ENCODE measurements at regions not wholly inside any gene's neighbourhood (a gene's known extent, or its start where the extent isn't known, plus 50 kb on each side); places are given as distances from the start of the nearest gene placed in this dataset.
"Not testable (repeated sequence)": the region's sequence is repeated elsewhere in the genome, so short reads cannot be mapped to it uniquely, and the experiment has no call there.

DNA sequence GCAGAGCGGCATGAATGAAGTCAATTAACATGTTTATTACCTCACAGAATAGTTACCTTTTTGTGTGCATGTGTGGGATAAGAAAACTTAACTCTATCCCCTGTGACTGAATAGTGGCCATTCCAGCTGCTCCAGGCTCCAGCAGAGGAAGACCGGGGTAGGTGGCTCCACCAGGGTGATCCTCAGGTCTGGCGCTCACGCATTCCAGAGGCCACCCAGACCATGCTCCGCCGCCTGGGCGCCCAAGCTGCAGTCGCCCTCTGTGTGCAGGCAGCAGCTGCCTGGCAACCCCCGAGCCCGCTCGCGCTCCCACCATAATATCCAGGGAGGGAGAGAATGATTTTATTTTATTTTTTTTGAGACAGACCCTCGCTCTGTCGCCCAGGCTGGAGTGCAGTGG lies 1474.5 kb upstream of the TPTE start:
- not testable (repeated sequence) for H3K79me1 ChIP-seq (ENCODE audit: low read length); H3K18ac ChIP-seq (ENCODE audit: low read length); H4K5ac ChIP-seq (ENCODE audit: low read length); H2AK5ac ChIP-seq (ENCODE audit: low read length); H4K8ac ChIP-seq (ENCODE audit: low read depth, low read length); H2BK120ac ChIP-seq (ENCODE audit: low read depth, low read length); H3K4me1 ChIP-seq (ENCODE audit: control insufficient read depth, low read depth, low read length); H3K4me2 ChIP-seq (ENCODE audit: low read length); DNase-seq; H3K36me3 ChIP-seq (ENCODE audit: control insufficient read depth, insufficient read depth, low read length); H3K9ac ChIP-seq (ENCODE audit: low read length); H3K4ac ChIP-seq (ENCODE audit: low read depth, low read length); H2BK5ac ChIP-seq (ENCODE audit: low read length); H3K56ac ChIP-seq (ENCODE audit: low read length); H3K23ac ChIP-seq (ENCODE audit: low read length); H3K4me3 ChIP-seq (ENCODE audit: low read length); H3K79me2 ChIP-seq (ENCODE audit: control insufficient read depth, insufficient read depth, low read length); H3K27me3 ChIP-seq (ENCODE audit: insufficient read depth, low read length, poor library complexity); H3K27ac ChIP-seq (ENCODE audit: low read depth, low read length); H2BK15ac ChIP-seq (replicated peaks; ENCODE audit: low read depth)
- no CpG with 5 or more reads among the region's 14 CpGs for WGBS (ENCODE audit: extremely low coverage, insufficient coverage, low lambda C conversion rate)

DNA sequence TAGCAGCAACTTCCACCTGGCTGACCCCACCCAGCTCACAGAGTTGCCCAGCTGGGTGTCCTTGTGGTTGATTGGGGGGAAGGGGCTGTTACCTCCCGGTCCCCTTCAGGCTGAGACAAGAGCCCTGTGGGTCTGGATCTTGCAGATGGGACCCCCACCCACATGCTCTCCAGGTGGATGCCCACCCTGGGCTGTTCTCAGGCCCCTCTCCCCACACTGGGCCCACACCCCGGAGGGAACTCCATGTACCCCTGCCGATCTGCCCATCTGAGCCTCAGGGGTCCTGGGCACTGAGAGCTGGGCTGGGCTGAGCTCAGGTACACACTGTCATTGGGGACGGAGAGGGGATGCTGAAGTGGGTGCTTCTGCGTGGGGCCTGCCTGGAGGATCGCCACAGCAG lies 1453.9 kb upstream of the TPTE start:
- H2BK15ac ChIP-seq (replicated peaks; ENCODE audit: low read depth); H4K5ac ChIP-seq (ENCODE audit: low read length); H2BK5ac ChIP-seq (ENCODE audit: low read length); H3K4me2 ChIP-seq (ENCODE audit: low read length); H3K36me3 ChIP-seq (ENCODE audit: control insufficient read depth, insufficient read depth, low read length); H3K4me3 ChIP-seq (ENCODE audit: low read length); H3K9ac ChIP-seq (ENCODE audit: low read length); H2BK120ac ChIP-seq (ENCODE audit: low read depth, low read length); H3K79me1 ChIP-seq (ENCODE audit: low read length); H4K8ac ChIP-seq (ENCODE audit: low read depth, low read length); H3K27ac ChIP-seq (ENCODE audit: low read depth, low read length); H3K56ac ChIP-seq (ENCODE audit: low read length); H3K27me3 ChIP-seq (ENCODE audit: insufficient read depth, low read length, poor library complexity); H2AK5ac ChIP-seq (ENCODE audit: low read length); H3K18ac ChIP-seq (ENCODE audit: low read length); H3K4ac ChIP-seq (ENCODE audit: low read depth, low read length); H3K4me1 ChIP-seq (ENCODE audit: control insufficient read depth, low read depth, low read length); DNase-seq; H3K79me2 ChIP-seq (ENCODE audit: control insufficient read depth, insufficient read depth, low read length); H3K23ac ChIP-seq (ENCODE audit: low read length): not testable (repeated sequence)
- no CpG with 5 or more reads among the region's 6 CpGs for WGBS (ENCODE audit: extremely low coverage, insufficient coverage, low lambda C conversion rate)

DNA sequence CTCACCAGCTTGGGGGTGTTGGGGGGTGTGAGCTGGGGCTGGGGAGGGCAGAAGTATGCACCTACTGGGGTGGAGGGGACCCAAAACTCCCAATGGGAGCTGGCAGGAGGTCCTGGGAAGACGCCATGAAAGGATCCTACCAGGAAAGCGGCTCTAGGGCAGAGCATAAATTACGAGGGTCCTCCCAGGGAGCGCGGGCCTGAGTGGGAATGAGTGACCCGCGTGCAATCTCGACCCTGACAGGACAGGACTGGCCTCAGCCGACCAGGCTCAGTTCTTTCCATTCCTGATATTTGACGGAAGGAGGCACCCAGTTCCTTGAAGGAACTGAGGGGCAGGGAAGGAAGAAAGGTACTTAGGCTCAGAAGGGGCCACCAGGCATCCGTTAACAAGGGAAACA lies 1452.8 kb upstream of the TPTE start:
- H3K18ac ChIP-seq (ENCODE audit: low read length); H3K4me3 ChIP-seq (ENCODE audit: low read length); H3K27me3 ChIP-seq (ENCODE audit: insufficient read depth, low read length, poor library complexity); DNase-seq; H3K56ac ChIP-seq (ENCODE audit: low read length); H3K79me2 ChIP-seq (ENCODE audit: control insufficient read depth, insufficient read depth, low read length); H2BK15ac ChIP-seq (replicated peaks; ENCODE audit: low read depth); H3K4me2 ChIP-seq (ENCODE audit: low read length); H3K27ac ChIP-seq (ENCODE audit: low read depth, low read length); H2BK5ac ChIP-seq (ENCODE audit: low read length); H3K9ac ChIP-seq (ENCODE audit: low read length); H2BK120ac ChIP-seq (ENCODE audit: low read depth, low read length); H3K23ac ChIP-seq (ENCODE audit: low read length); H3K4ac ChIP-seq (ENCODE audit: low read depth, low read length); H4K5ac ChIP-seq (ENCODE audit: low read length); H3K79me1 ChIP-seq (ENCODE audit: low read length); H3K4me1 ChIP-seq (ENCODE audit: control insufficient read depth, low read depth, low read length); H3K36me3 ChIP-seq (ENCODE audit: control insufficient read depth, insufficient read depth, low read length); H4K8ac ChIP-seq (ENCODE audit: low read depth, low read length); H2AK5ac ChIP-seq (ENCODE audit: low read length): not testable (repeated sequence)
- WGBS (ENCODE audit: extremely low coverage, insufficient coverage, low lambda C conversion rate): no CpG with 5 or more reads among the region's 11 CpGs

DNA sequence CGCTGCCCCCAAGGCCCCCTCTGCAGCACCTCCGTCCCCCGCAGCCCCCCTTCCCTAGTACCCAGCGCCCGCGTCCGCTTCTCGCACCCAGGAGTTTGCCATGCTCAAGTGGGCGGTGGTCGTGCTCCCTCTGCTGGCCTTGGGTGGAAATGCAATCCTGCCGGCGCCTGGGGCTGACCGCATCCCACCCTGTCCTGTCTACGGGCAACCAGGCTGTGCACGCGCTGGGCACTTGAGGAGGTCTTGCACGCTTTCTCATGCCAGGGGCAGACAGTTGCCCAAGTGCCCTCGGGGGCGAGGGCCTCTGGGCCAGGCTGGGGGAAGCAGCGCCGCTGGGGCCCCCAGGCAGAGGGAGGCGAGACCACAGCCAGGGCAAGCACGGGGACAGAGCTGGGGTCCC lies 1450.7 kb upstream of the TPTE start:
- H3K4me2 ChIP-seq (ENCODE audit: low read length); H4K8ac ChIP-seq (ENCODE audit: low read depth, low read length); H3K27ac ChIP-seq (ENCODE audit: low read depth, low read length); H3K18ac ChIP-seq (ENCODE audit: low read length); H4K5ac ChIP-seq (ENCODE audit: low read length); H3K4ac ChIP-seq (ENCODE audit: low read depth, low read length); H3K4me3 ChIP-seq (ENCODE audit: low read length); H3K9ac ChIP-seq (ENCODE audit: low read length); H3K27me3 ChIP-seq (ENCODE audit: insufficient read depth, low read length, poor library complexity); H3K56ac ChIP-seq (ENCODE audit: low read length); H2AK5ac ChIP-seq (ENCODE audit: low read length); H3K36me3 ChIP-seq (ENCODE audit: control insufficient read depth, insufficient read depth, low read length); H2BK5ac ChIP-seq (ENCODE audit: low read length); H3K23ac ChIP-seq (ENCODE audit: low read length); H2BK15ac ChIP-seq (replicated peaks; ENCODE audit: low read depth); H2BK120ac ChIP-seq (ENCODE audit: low read depth, low read length); H3K79me2 ChIP-seq (ENCODE audit: control insufficient read depth, insufficient read depth, low read length); H3K4me1 ChIP-seq (ENCODE audit: control insufficient read depth, low read depth, low read length); DNase-seq; H3K79me1 ChIP-seq (ENCODE audit: low read length): not testable (repeated sequence)
- no CpG with 5 or more reads among the region's 23 CpGs for WGBS (ENCODE audit: extremely low coverage, insufficient coverage, low lambda C conversion rate)

DNA sequence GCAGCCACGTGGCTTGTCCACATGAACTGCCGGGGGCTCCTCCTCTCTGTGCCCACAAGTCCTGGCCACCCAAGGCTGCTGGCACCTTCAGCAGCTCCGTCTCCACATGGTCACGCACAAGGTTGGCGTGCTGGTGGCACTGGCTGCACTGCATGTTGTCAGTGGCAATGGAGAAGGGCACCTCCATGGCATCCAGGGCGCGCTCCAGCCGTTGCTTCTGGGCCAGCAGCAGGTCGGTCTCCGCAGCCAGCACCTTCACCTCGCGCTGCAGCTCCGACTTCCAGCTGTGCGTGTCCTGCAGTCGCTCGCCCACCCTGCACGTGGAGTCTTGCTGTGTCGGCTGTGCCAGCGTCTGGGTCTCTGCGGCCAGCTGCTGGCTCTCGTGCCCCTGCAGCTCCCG lies 1448.4 kb upstream of the TPTE start:
- not testable (repeated sequence) for H3K18ac ChIP-seq (ENCODE audit: low read length); H2AK5ac ChIP-seq (ENCODE audit: low read length); H3K36me3 ChIP-seq (ENCODE audit: control insufficient read depth, insufficient read depth, low read length); H3K4me2 ChIP-seq (ENCODE audit: low read length); H4K8ac ChIP-seq (ENCODE audit: low read depth, low read length); H4K5ac ChIP-seq (ENCODE audit: low read length); H2BK5ac ChIP-seq (ENCODE audit: low read length); H3K27me3 ChIP-seq (ENCODE audit: insufficient read depth, low read length, poor library complexity); H3K23ac ChIP-seq (ENCODE audit: low read length); H3K4me3 ChIP-seq (ENCODE audit: low read length); H3K79me2 ChIP-seq (ENCODE audit: control insufficient read depth, insufficient read depth, low read length); H3K9ac ChIP-seq (ENCODE audit: low read length); H3K4ac ChIP-seq (ENCODE audit: low read depth, low read length); H3K56ac ChIP-seq (ENCODE audit: low read length); H3K79me1 ChIP-seq (ENCODE audit: low read length); DNase-seq; H3K4me1 ChIP-seq (ENCODE audit: control insufficient read depth, low read depth, low read length); H2BK15ac ChIP-seq (replicated peaks; ENCODE audit: low read depth); H3K27ac ChIP-seq (ENCODE audit: low read depth, low read length); H2BK120ac ChIP-seq (ENCODE audit: low read depth, low read length)
- WGBS (ENCODE audit: extremely low coverage, insufficient coverage, low lambda C conversion rate): no CpG with 5 or more reads among the region's 22 CpGs

DNA sequence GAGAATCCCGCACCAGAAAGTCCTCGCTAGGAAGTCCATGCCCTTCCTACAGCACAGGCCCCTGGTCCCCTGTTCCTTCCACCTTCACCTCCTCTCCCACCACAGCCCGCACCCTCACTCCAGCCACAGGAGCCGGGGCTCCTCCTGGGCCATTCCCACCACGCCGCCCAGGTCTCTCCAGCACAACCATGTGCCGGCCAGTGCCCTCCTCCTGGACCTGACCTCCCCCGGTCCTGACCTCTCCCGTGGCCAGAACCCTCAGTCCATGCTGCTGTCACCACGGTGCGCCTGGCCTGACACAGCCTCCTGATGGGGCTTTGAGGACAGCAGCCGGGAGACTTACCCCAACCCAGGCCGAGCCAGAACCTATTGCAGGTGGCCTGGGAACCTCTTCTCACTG lies 1446.6 kb upstream of the TPTE start:
- not testable (repeated sequence) for DNase-seq; H2AK5ac ChIP-seq (ENCODE audit: low read length); H2BK15ac ChIP-seq (replicated peaks; ENCODE audit: low read depth); H4K8ac ChIP-seq (ENCODE audit: low read depth, low read length); H3K18ac ChIP-seq (ENCODE audit: low read length); H3K4me3 ChIP-seq (ENCODE audit: low read length); H3K79me2 ChIP-seq (ENCODE audit: control insufficient read depth, insufficient read depth, low read length); H3K36me3 ChIP-seq (ENCODE audit: control insufficient read depth, insufficient read depth, low read length); H3K9ac ChIP-seq (ENCODE audit: low read length); H3K23ac ChIP-seq (ENCODE audit: low read length); H4K5ac ChIP-seq (ENCODE audit: low read length); H3K4ac ChIP-seq (ENCODE audit: low read depth, low read length); H3K27ac ChIP-seq (ENCODE audit: low read depth, low read length); H3K79me1 ChIP-seq (ENCODE audit: low read length); H3K4me1 ChIP-seq (ENCODE audit: control insufficient read depth, low read depth, low read length); H3K56ac ChIP-seq (ENCODE audit: low read length); H3K4me2 ChIP-seq (ENCODE audit: low read length); H2BK120ac ChIP-seq (ENCODE audit: low read depth, low read length); H3K27me3 ChIP-seq (ENCODE audit: insufficient read depth, low read length, poor library complexity); H2BK5ac ChIP-seq (ENCODE audit: low read length)
- no CpG with 5 or more reads among the region's 13 CpGs for WGBS (ENCODE audit: extremely low coverage, insufficient coverage, low lambda C conversion rate)

Data from mesendoderm (in vitro differentiated cells).